Calu3 (cell line): ENCODE measurements at regions not wholly inside any gene's neighbourhood (a gene's known extent, or its start where the extent isn't known, plus 50 kb on each side); places are given as distances from the start of the nearest gene placed in this dataset.

Experiments used
- BruUV-seq: library from RNA; stranded (reverse); fragments of 400-500 nt; replicated peaks from 2 replicates; lab custom pipeline; 2021; lab: Mats Ljungman, UMichigan
- CTCF ChIA-PET: fragments of 300-600 bp; sonication (Branson Sonifier 250); formaldehyde crosslinking; loops from one replicate; lab custom pipeline; 2022; ENCODE audit warnings: antibody characterized with exemption; lab: Charles Lee
- DNase-seq: peaks from one replicate; pipeline ENCODE4 v3.0.0; 2022
- H3K27ac Mint-ChIP-seq: one replicate; pipeline ENCODE4 v1.8.0; 2022; ENCODE audit warnings: mixed read lengths; ENCODE audit not compliant: unreplicated experiment
- H3K27me3 Mint-ChIP-seq: one replicate; pipeline ENCODE4 v1.8.0; 2022; ENCODE audit warnings: mixed read lengths; ENCODE audit not compliant: unreplicated experiment
- H3K36me3 Mint-ChIP-seq: one replicate; pipeline ENCODE4 v1.8.0; 2022; ENCODE audit warnings: mild to moderate bottlenecking, moderate library complexity, mixed read lengths; ENCODE audit not compliant: insufficient read depth, unreplicated experiment
- H3K4me1 Mint-ChIP-seq: one replicate; pipeline ENCODE4 v1.8.0; 2022; ENCODE audit warnings: mild to moderate bottlenecking, low read depth, mixed read lengths; ENCODE audit not compliant: unreplicated experiment
- H3K4me3 Mint-ChIP-seq: one replicate; pipeline ENCODE4 v1.8.0; 2022; ENCODE audit warnings: mild to moderate bottlenecking, low read depth, moderate library complexity, mixed read lengths; ENCODE audit not compliant: unreplicated experiment
- H3K9me3 Mint-ChIP-seq: one replicate; pipeline ENCODE4 v1.8.0; 2022; ENCODE audit warnings: low read depth, mixed read lengths; ENCODE audit not compliant: unreplicated experiment
- CTCF ChIP-seq: fragments of 200-600 bp; IDR thresholded peaks from one replicate; pipeline ENCODE4 v1.8.0; 2022; ENCODE audit warnings: antibody characterized with exemption; ENCODE audit not compliant: unreplicated experiment
- intact Hi-C: fragments of 100-400 bp; cut with micrococcal nuclease; formaldehyde crosslinking; loops from one replicate; pipeline ENCODE4 v1.10.0; 2022; ENCODE audit not compliant: unreplicated experiment

GRCh38 chr6:150775415-150776203 is 89.9 kb upstream of the MTHFD1L start:
- H3K27ac Mint-ChIP-seq: no peak overlapping the region
- no peak overlapping the region for H3K4me3 Mint-ChIP-seq
- no peak for DNase-seq

GRCh38 chr6:150777736-150778135 is 87.8 kb upstream of the MTHFD1L start:
- H3K36me3 Mint-ChIP-seq: no peaks in the 10 kb centered on the region
- H3K27me3 Mint-ChIP-seq: no peaks in the 10 kb centered on the region
- TF ChIP-seq CTCF: no peak
- DNase-seq: no peak
- peaks cover 3% of the 10 kb centered on the region for H3K9me3 Mint-ChIP-seq
- no TSS peak for BruUV-seq
- CTCF ChIA-PET: no interaction called here
- intact Hi-C loops: no loop called here
- no peak overlapping the region for H3K4me3 Mint-ChIP-seq
- no peak overlapping the region for H3K27ac Mint-ChIP-seq
- H3K4me1 Mint-ChIP-seq: no peaks in the 10 kb centered on the region

More at GRCh38 chr6:150775415-150776203, 89.9 kb upstream of the MTHFD1L start:
- CTCF ChIA-PET: interaction anchor here (0.5 to 0.9 kb wide), 2 partner anchors 90 to 308 kb away, joined by 3 read pairs; no protein-coding TSS in a partner anchor
- H3K27me3 Mint-ChIP-seq: no peaks in the 10 kb centered on the region
- no peaks in the 10 kb centered on the region for H3K36me3 Mint-ChIP-seq
- TF ChIP-seq CTCF: no peak
- intact Hi-C loops: no loop called here
- BruUV-seq: no TSS peak
- H3K4me1 Mint-ChIP-seq: no peaks in the 10 kb centered on the region
- H3K9me3 Mint-ChIP-seq: peaks cover 3% of the 10 kb centered on the region

- TF ChIP-seq CTCF: no peak
- H3K4me3 Mint-ChIP-seq: no peak overlapping the region
- H3K27me3 Mint-ChIP-seq: no peaks in the 10 kb centered on the region
- intact Hi-C loops: no loop called here
- no peaks in the 10 kb centered on the region for H3K36me3 Mint-ChIP-seq
- H3K27ac Mint-ChIP-seq: no peak overlapping the region
- no peaks in the 10 kb centered on the region for H3K9me3 Mint-ChIP-seq
- CTCF ChIA-PET: no interaction called here
- no peaks in the 10 kb centered on the region for H3K4me1 Mint-ChIP-seq
- no peak for DNase-seq
- no TSS peak for BruUV-seq
These were observed 81.7 kb upstream of the MTHFD1L start for GRCh38 chr6:150783813-150784212.

- H3K4me3 Mint-ChIP-seq: no peak overlapping the region
- no peaks in the 10 kb centered on the region for H3K9me3 Mint-ChIP-seq
- no peaks in the 10 kb centered on the region for H3K4me1 Mint-ChIP-seq
- H3K36me3 Mint-ChIP-seq: no peaks in the 10 kb centered on the region
- TF ChIP-seq CTCF: no peak
- no peak for DNase-seq
- no peak overlapping the region for H3K27ac Mint-ChIP-seq
- intact Hi-C loops: no loop called here
- CTCF ChIA-PET: no interaction called here
- BruUV-seq: no TSS peak
- H3K27me3 Mint-ChIP-seq: no peaks in the 10 kb centered on the region
These were observed 78.1 kb upstream of the MTHFD1L start for GRCh38 chr6:150787429-150787828.
